Activated CD4-positive, alpha-beta T cell treated with anti-CD3 and anti-CD28 coated beads for 24 hours (primary cell): ENCODE measurements at regions not wholly inside any gene's neighbourhood (a gene's known extent, or its start where the extent isn't known, plus 50 kb on each side); places are given as distances from the start of the nearest gene placed in this dataset.
"Not testable (repeated sequence)": the region's sequence is repeated elsewhere in the genome, so short reads cannot be mapped to it uniquely, and the experiment has no call there.

Experiments
- DNase-seq, 2 donors: peaks; one replicate each; pipeline ENCODE4 v3.0.0-alpha.2; 2020; ENCODE audit warnings: low read depth in 2 of 2

- DNase-seq: no peak
Measured at GRCh38 chr4:138113819-138114400, 128.2 kb downstream of the SLC7A11 start.

- not testable (repeated sequence) for DNase-seq
Measured at GRCh38 chr4:138112890-138113289, 129.3 kb downstream of the SLC7A11 start.

- DNase-seq: no peak
Measured at GRCh38 chr4:138112389-138112788, 129.8 kb downstream of the SLC7A11 start.

GRCh38 chr4:138111462-138112000, 130.6 kb downstream of the SLC7A11 start:
- no peak for DNase-seq

GRCh38 chr4:138110815-138111214, 131.3 kb downstream of the SLC7A11 start:
- no peak for DNase-seq

GRCh38 chr4:138107023-138107422, 135.1 kb downstream of the SLC7A11 start:
- no peak for DNase-seq

GRCh38 chr4:138105331-138105730, 136.8 kb downstream of the SLC7A11 start:
- DNase-seq: no peak

GRCh38 chr4:138104284-138104680, 137.9 kb downstream of the SLC7A11 start:
- DNase-seq: no peak

GRCh38 chr4:138103597-138104283, 138.4 kb downstream of the SLC7A11 start:
- no peak for DNase-seq

- no peak for DNase-seq
Measured at GRCh38 chr4:138099385-138099784, 142.8 kb downstream of the SLC7A11 start.

- no peak for DNase-seq
Measured at GRCh38 chr4:138097912-138098600, 144.1 kb downstream of the SLC7A11 start.

GRCh38 chr4:138096384-138097062, 145.6 kb downstream of the SLC7A11 start:
- no peak for DNase-seq

GRCh38 chr4:138095378-138095777, 146.8 kb downstream of the SLC7A11 start:
- DNase-seq: no peak

GRCh38 chr4:138092060-138092459, 150.1 kb downstream of the SLC7A11 start:
- DNase-seq: no peak

GRCh38 chr4:138090918-138091676, 151.1 kb downstream of the SLC7A11 start:
- DNase-seq: no peak

- peak in 1 of 2 donors; percentile 1 for DNase-seq
Measured at GRCh38 chr4:138090150-138090917, 151.8 kb downstream of the SLC7A11 start.

- no peak for DNase-seq
Measured at GRCh38 chr4:138088449-138089208, 153.5 kb downstream of the SLC7A11 start.

- DNase-seq: no peak
Measured at GRCh38 chr4:138087066-138087719, 155.0 kb downstream of the SLC7A11 start.

- no peak for DNase-seq
Measured at GRCh38 chr4:138086611-138087041, 155.5 kb downstream of the SLC7A11 start.
